OCI-LY7 (cell line): ENCODE measurements at regions not wholly inside any gene's neighbourhood (a gene's known extent, or its start where the extent isn't known, plus 50 kb on each side); places are given as distances from the start of the nearest gene placed in this dataset.

Experiments
- BruUV-seq: library from RNA; stranded (reverse); fragments of 400-500 nt; replicated peaks from 2 replicates; lab custom pipeline; 2021; lab: Mats Ljungman, UMichigan
- CTCF ChIA-PET: fragments of 300-600 bp; sonication (Branson Sonifier 250); formaldehyde crosslinking; loops from one replicate; lab custom pipeline; 2022; ENCODE audit warnings: antibody characterized with exemption; ENCODE audit not compliant: unreplicated experiment; lab: Charles Lee
- POLR2A ChIA-PET: fragments of 300-600 bp; sonication (Branson Sonifier 250); formaldehyde crosslinking; loops from one replicate; lab custom pipeline; 2022; ENCODE audit warnings: antibody characterized with exemption; lab: Charles Lee
- DNase-seq: peaks from one replicate; pipeline ENCODE4 v3.0.0-alpha.2; 2015; ENCODE audit warnings: low spot score
- H2AFZ ChIP-seq: fragments of 200-600 bp; sonication (generic), shearing (Covaris generic); 2 replicates; pipeline ENCODE4 v1.6.1; 2014; ENCODE audit warnings: mild to moderate bottlenecking, antibody characterized with exemption, low read length, moderate library complexity
- H3K27ac ChIP-seq: fragments of 200-600 bp; sonication (generic); 2 replicates; pipeline ENCODE4 v1.5.1; 2014; ENCODE audit warnings: mixed run types, low read depth, mild to moderate bottlenecking, moderate library complexity, low read length, inconsistent platforms; ENCODE audit not compliant: poor library complexity, severe bottlenecking
- H3K36me3 ChIP-seq: fragments of 200-600 bp; sonication (generic); 2 replicates; pipeline ENCODE4 v1.6.1; 2014; ENCODE audit warnings: mild to moderate bottlenecking, antibody characterized with exemption, low read length, moderate library complexity, mixed read lengths; ENCODE audit not compliant: insufficient read depth
- H3K4me1 ChIP-seq: fragments of 200-600 bp; sonication (generic); 2 replicates; pipeline ENCODE4 v1.5.1; 2014; ENCODE audit warnings: mild to moderate bottlenecking, low read length; ENCODE audit not compliant: insufficient read depth, poor library complexity, severe bottlenecking
- H3K4me2 ChIP-seq: fragments of 200-600 bp; sonication (generic); 2 replicates; pipeline ENCODE4 v1.6.1; 2014; ENCODE audit warnings: mild to moderate bottlenecking, low read length
- H3K4me3 ChIP-seq: fragments of 200-600 bp; sonication (generic); 2 replicates; pipeline ENCODE4 v1.5.1; 2014; ENCODE audit warnings: mild to moderate bottlenecking, low read depth, low read length; ENCODE audit not compliant: poor library complexity, severe bottlenecking
- H3K79me2 ChIP-seq: fragments of 200-600 bp; sonication (generic); 2 replicates; pipeline ENCODE4 v1.6.1; 2016; ENCODE audit warnings: low read depth, mild to moderate bottlenecking, low read length, moderate library complexity, mixed read lengths; ENCODE audit not compliant: insufficient read depth
- H3K9me2 ChIP-seq: fragments of 200-600 bp; sonication (generic); 2 replicates; pipeline ENCODE4 v1.6.1; 2016; ENCODE audit warnings: mild to moderate bottlenecking, low read length, mixed read lengths; ENCODE audit not compliant: insufficient read depth
- H3K9me3 ChIP-seq: fragments of 200-600 bp; sonication (generic); 2 replicates; pipeline ENCODE4 v1.6.1; 2014; ENCODE audit warnings: mild to moderate bottlenecking, mixed run types, low read length, mixed read lengths
- H4K20me1 ChIP-seq: fragments of 200-600 bp; sonication (generic); 2 replicates; pipeline ENCODE4 v1.6.1; 2014; ENCODE audit warnings: mild to moderate bottlenecking, antibody characterized with exemption, low read length, moderate library complexity, mixed read lengths; ENCODE audit not compliant: insufficient read depth
- CTCF ChIP-seq: fragments of 200-600 bp; sonication (generic); conservative IDR thresholded peaks from 2 replicates; pipeline ENCODE4 v1.5.1; 2014; ENCODE audit warnings: mild to moderate bottlenecking, antibody characterized with exemption, low read length, moderate library complexity, mixed read lengths
- EZH2phosphoT487 ChIP-seq: fragments of 200-600 bp; sonication (generic); IDR thresholded peaks from 2 replicates; pipeline ENCODE4 v1.6.1; 2018; ENCODE audit warnings: low read depth, borderline replicate concordance, mild to moderate bottlenecking, mixed run types, antibody characterized with exemption, low read length, moderate library complexity, mixed read lengths
- intact Hi-C: fragments of 100-400 bp; cut with micrococcal nuclease; formaldehyde crosslinking; loops from one replicate; pipeline ENCODE4 v1.10.0; 2022; ENCODE audit not compliant: unreplicated experiment

GRCh38 chr14:22002860-22003284 is 329.3 kb upstream of the OR4E1 start:
- Histone ChIP-seq H3K4me2 (no peak overlapping the region), H2AFZ (no peak overlapping the region), H4K20me1 (no peaks in the 10 kb centered on the region), H3K9me2 (no peaks in the 10 kb centered on the region), H3K27ac (no peak overlapping the region), H3K9me3 (no peaks in the 10 kb centered on the region), H3K4me1 (no peaks in the 10 kb centered on the region), H3K4me3 (no peak overlapping the region), H3K79me2 (no peaks in the 10 kb centered on the region), H3K36me3 (no peaks in the 10 kb centered on the region)
- DNase-seq = peak; percentile 31
- intact Hi-C loops = no loop called here
- BruUV-seq = no TSS peak
- TF ChIP-seq CTCF = peak; percentile 78
- TF ChIP-seq EZH2phosphoT487 = no peak
- POLR2A ChIA-PET = interaction anchor here (0.6 to 0.7 kb wide), 2 partner anchors 17 to 33 kb away, joined by 3 read pairs; no protein-coding TSS in a partner anchor
- CTCF ChIA-PET = no interaction called here

- H3K36me3 ChIP-seq = no peaks in the 10 kb centered on the region
- no peak overlapping the region for H2AFZ ChIP-seq
- ChIA-PET POLR2A (interaction anchor here (0.6 to 1.2 kb wide), 4 partner anchors 10 to 336 kb away, joined by 3 to 5 read pairs (median 3); no protein-coding TSS in a partner anchor), CTCF (no interaction called here)
- H3K9me2 ChIP-seq = no peaks in the 10 kb centered on the region
- no peak for DNase-seq
- no peak overlapping the region for H3K27ac ChIP-seq
- BruUV-seq = no TSS peak
- no peak overlapping the region for H3K4me3 ChIP-seq
- intact Hi-C loops = no loop called here
- H3K4me2 ChIP-seq = no peak overlapping the region
- H3K4me1 ChIP-seq = no peaks in the 10 kb centered on the region
- no peak for TF ChIP-seq EZH2phosphoT487
- TF ChIP-seq CTCF = no peak
- H3K9me3 ChIP-seq = no peaks in the 10 kb centered on the region
- H3K79me2 ChIP-seq = no peaks in the 10 kb centered on the region
- no peaks in the 10 kb centered on the region for H4K20me1 ChIP-seq
Observed at GRCh38 chr14:21999402-21999801, 325.8 kb upstream of the OR4E1 start.

DNA sequence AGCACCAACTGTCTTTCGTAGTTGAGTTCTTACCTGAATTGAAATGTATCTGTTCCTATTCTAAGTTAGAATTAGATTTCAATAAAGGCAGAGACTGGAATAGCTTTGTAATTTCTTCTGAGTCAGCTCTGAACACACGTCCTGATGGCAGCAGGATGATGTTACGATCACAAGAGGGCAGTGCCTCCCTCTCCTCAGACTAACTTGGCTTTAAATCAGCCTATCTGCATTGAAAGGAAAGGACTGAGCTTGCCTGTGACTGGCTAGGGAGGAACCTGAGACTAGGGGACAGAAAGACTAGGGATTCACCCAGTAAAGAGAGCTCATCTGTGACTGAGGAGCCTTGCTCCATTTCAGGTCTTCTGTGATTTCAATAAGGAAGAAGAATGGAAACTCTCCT is 323.7 kb upstream of the OR4E1 start:
- CTCF ChIA-PET = interaction anchor here (1.2 kb wide), 1 partner anchor 79 kb away, joined by 4 read pairs; no protein-coding TSS in a partner anchor
- intact Hi-C loops = no loop called here
- H3K4me3 ChIP-seq = no peak overlapping the region
- peak; percentile 29 for DNase-seq
- no peaks in the 10 kb centered on the region for H3K36me3 ChIP-seq
- no peaks in the 10 kb centered on the region for H4K20me1 ChIP-seq
- H2AFZ ChIP-seq = peak overlapping the region; percentile 19; the same call in 1 of the 2 replicates
- BruUV-seq = no TSS peak
- no peaks in the 10 kb centered on the region for H3K9me3 ChIP-seq
- no peak overlapping the region for H3K4me2 ChIP-seq
- H3K4me1 ChIP-seq = no peaks in the 10 kb centered on the region
- H3K9me2 ChIP-seq = no peaks in the 10 kb centered on the region
- no peak overlapping the region for H3K27ac ChIP-seq
- no peaks in the 10 kb centered on the region for H3K79me2 ChIP-seq
- TF ChIP-seq EZH2phosphoT487 (no peak), CTCF (peak; percentile 69)
- POLR2A ChIA-PET = interaction anchor here (0.5 to 1.0 kb wide), 3 partner anchors 19 to 89 kb away, joined by 3 to 8 read pairs (median 4); no protein-coding TSS in a partner anchor
